Endothelial cell (in vitro differentiated cells): ENCODE measurements at regions not wholly inside any gene's neighbourhood (a gene's known extent, or its start where the extent isn't known, plus 50 kb on each side); places are given as distances from the start of the nearest gene placed in this dataset.

Experiments
- DNase-seq: peaks from one replicate; pipeline ENCODE4 v3.0.0; 2021; ENCODE audit warnings: low spot score
- H3K27ac Mint-ChIP-seq: one replicate; pipeline ENCODE4 v1.8.0; 2021; ENCODE audit warnings: mixed read lengths, inconsistent platforms; ENCODE audit not compliant: unreplicated experiment
- H3K27me3 Mint-ChIP-seq: one replicate; pipeline ENCODE4 v1.8.0; 2021; ENCODE audit warnings: mild to moderate bottlenecking, moderate library complexity, mixed read lengths, inconsistent platforms; ENCODE audit not compliant: unreplicated experiment
- H3K36me3 Mint-ChIP-seq: one replicate; pipeline ENCODE4 v1.8.0; 2021; ENCODE audit warnings: mild to moderate bottlenecking, low read depth, mixed read lengths, inconsistent platforms; ENCODE audit not compliant: unreplicated experiment
- H3K4me1 Mint-ChIP-seq: one replicate; pipeline ENCODE4 v1.8.0; 2021; ENCODE audit warnings: mild to moderate bottlenecking, mixed read lengths, inconsistent platforms; ENCODE audit not compliant: unreplicated experiment
- H3K4me3 Mint-ChIP-seq: one replicate; pipeline ENCODE4 v1.8.0; 2021; ENCODE audit warnings: mild to moderate bottlenecking, mixed read lengths, inconsistent platforms; ENCODE audit not compliant: unreplicated experiment
- H3K9me3 Mint-ChIP-seq: one replicate; pipeline ENCODE4 v1.8.0; 2021; ENCODE audit warnings: mixed read lengths, inconsistent platforms; ENCODE audit not compliant: unreplicated experiment
- TF ChIP-seq, protein P1 (sequence below): fragments of 200-600 bp; sonication (generic); IDR thresholded peaks from one replicate; pipeline ENCODE4 v1.5.0; 2021; ENCODE audit warnings: antibody characterized with exemption; ENCODE audit not compliant: unreplicated experiment

DNA sequence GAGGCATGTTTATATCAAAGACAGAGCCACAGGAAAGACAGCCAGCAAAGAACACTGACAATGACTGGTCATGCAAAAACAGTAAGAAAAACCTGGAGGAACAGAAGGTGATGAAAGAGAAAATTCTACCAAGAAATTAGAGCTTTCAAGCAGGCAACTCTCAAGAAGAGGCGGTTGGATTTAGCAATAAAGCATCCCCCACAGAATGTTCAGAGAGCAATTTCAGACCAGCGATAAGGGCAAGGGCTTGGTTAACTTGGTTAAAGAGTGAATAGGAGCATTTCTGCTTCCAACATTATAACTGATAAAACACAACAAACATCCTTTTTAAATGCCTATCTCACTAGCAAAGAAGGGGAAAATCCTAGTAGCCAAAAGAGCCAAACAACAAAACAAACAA, 68.0 kb upstream of the NCKAP5 start:
- Mint-ChIP-seq H3K4me1 (peaks cover 2% of the 10 kb centered on the region), H3K36me3 (no peaks in the 10 kb centered on the region), H3K27me3 (no peaks in the 10 kb centered on the region), H3K27ac (no peak overlapping the region), H3K4me3 (no peak overlapping the region), H3K9me3 (no peaks in the 10 kb centered on the region)
- TF ChIP-seq, protein P1, sequence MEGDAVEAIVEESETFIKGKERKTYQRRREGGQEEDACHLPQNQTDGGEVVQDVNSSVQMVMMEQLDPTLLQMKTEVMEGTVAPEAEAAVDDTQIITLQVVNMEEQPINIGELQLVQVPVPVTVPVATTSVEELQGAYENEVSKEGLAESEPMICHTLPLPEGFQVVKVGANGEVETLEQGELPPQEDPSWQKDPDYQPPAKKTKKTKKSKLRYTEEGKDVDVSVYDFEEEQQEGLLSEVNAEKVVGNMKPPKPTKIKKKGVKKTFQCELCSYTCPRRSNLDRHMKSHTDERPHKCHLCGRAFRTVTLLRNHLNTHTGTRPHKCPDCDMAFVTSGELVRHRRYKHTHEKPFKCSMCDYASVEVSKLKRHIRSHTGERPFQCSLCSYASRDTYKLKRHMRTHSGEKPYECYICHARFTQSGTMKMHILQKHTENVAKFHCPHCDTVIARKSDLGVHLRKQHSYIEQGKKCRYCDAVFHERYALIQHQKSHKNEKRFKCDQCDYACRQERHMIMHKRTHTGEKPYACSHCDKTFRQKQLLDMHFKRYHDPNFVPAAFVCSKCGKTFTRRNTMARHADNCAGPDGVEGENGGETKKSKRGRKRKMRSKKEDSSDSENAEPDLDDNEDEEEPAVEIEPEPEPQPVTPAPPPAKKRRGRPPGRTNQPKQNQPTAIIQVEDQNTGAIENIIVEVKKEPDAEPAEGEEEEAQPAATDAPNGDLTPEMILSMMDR = no peak
- DNase-seq = no peak

DNA sequence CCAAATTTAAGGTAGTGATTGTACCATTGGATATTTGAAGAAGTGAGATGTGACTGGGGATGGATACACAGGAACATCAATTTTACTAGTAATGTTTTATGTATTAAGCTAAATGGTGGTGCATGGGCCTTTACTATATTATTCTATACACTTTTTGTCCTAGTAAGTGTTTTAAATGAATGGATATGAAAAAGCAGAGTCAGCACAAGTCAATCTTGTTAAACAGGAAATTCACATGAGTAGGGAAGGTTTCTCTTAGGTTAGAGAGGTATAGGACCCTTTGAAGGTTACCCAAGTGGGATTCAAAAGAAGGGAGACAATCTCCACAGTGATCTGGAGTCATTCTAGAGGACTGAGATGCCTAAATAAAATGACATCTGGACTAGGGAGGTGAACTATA, 71.8 kb upstream of the NCKAP5 start:
- Mint-ChIP-seq H3K27me3 (no peaks in the 10 kb centered on the region), H3K9me3 (no peaks in the 10 kb centered on the region), H3K4me1 (peaks cover 2% of the 10 kb centered on the region), H3K36me3 (no peaks in the 10 kb centered on the region), H3K27ac (no peak overlapping the region), H3K4me3 (no peak overlapping the region)
- TF ChIP-seq, protein P1 = no peak
- no peak for DNase-seq

DNA sequence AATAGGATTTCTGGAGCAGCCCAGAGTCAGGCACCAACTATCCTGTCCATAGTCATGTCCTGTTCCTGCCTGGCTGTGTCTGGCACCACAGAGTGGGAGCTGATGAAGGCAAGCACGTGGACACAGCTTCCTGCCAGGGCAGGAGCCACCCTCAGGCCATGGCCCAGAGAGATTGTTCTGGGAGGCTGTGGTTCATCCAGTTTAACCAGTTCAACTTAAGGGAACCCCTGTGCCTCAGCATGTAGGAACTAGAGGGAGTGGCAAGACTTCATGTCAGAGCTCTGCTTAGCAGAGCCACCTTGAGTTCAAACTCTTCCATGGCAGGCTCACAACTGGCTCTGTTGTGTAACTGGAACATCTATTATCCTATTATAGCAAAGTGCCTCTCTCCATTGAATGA, 73.2 kb upstream of the NCKAP5 start:
- no peaks in the 10 kb centered on the region for H3K27me3 Mint-ChIP-seq
- no peaks in the 10 kb centered on the region for H3K4me1 Mint-ChIP-seq
- no peak for DNase-seq
- H3K27ac Mint-ChIP-seq = no peak overlapping the region
- TF ChIP-seq, protein P1 = no peak
- no peaks in the 10 kb centered on the region for H3K9me3 Mint-ChIP-seq
- no peak overlapping the region for H3K4me3 Mint-ChIP-seq
- H3K36me3 Mint-ChIP-seq = no peaks in the 10 kb centered on the region

DNA sequence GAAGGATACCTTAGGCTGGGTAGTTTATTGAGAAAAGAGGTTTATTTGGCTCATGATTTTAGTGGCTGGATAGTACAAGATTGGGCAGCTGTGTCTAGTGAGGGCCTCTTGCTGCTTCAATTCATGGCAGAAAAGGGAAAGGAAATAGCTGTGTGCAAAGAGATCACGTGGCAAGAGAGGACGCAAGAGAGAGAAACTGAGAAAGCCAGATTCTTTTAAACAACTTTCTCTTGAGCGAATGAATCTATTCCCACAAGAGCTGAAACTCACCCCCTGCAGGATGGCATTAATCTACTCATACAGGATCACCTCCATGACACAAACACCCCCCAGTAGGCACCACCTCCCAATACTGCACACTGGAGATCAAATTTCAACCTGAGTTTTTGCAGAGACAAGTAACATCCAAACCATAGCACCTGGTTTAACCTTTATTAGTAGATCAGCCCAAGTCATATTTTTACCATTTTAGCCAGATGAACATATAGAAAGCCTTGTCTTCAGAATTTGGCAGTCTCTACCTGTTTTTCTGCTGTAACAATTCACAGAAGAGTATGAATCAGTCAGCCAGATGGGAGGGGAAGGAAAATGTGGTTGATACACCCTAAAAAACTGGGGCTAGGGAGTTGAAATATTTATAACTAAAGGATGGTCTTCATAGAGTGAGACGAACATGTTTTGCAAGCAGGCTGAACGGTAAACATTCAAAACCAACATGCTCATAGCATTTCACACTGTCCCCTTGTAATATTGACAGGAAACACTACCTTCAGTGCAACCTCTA, 73.9 kb upstream of the NCKAP5 start:
- Mint-ChIP-seq H3K36me3 (no peaks in the 10 kb centered on the region), H3K27ac (no peak overlapping the region), H3K4me1 (no peaks in the 10 kb centered on the region), H3K4me3 (no peak overlapping the region), H3K9me3 (no peaks in the 10 kb centered on the region), H3K27me3 (no peaks in the 10 kb centered on the region)
- no peak for DNase-seq
- TF ChIP-seq, protein P1 = no peak

DNA sequence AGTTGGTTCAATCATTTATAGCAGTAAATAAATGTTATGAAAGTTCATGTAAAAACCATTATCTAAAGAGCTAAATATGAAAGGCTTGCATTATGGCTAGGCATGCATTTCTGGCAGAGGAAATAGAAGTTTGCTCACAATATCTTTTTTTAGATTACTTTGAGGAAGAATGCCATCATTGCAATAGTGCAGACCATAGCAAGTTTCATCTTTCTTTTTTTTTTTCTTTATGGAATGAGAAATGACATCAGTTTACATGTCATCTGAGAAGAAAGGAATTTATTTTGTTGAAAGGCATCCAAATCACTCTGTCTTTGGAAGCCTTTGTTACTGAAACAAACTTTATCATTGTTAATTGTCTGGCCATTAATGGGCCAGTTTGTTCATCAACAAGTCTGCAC, 74.5 kb upstream of the NCKAP5 start:
- no peaks in the 10 kb centered on the region for H3K9me3 Mint-ChIP-seq
- no peaks in the 10 kb centered on the region for H3K36me3 Mint-ChIP-seq
- H3K27me3 Mint-ChIP-seq = no peaks in the 10 kb centered on the region
- no peaks in the 10 kb centered on the region for H3K4me1 Mint-ChIP-seq
- DNase-seq = no peak
- no peak overlapping the region for H3K4me3 Mint-ChIP-seq
- TF ChIP-seq, protein P1 = no peak
- H3K27ac Mint-ChIP-seq = no peak overlapping the region
